Endodermal cell (in vitro differentiated cells): ENCODE measurements at regions not wholly inside any gene's neighbourhood (a gene's known extent, or its start where the extent isn't known, plus 50 kb on each side); places are given as distances from the start of the nearest gene placed in this dataset.

ENCODE experiments used
- DNase-seq: peaks from one replicate; pipeline ENCODE4 v3.0.0-alpha.2; 2017
- H3K27ac ChIP-seq: 2 replicates; pipeline ENCODE4 v1.5.1; 2013; ENCODE audit warnings: mild to moderate bottlenecking, low read depth, low read length, moderate library complexity
- H3K27me3 ChIP-seq: 2 replicates; pipeline ENCODE4 v1.6.1; 2013; ENCODE audit warnings: mild to moderate bottlenecking, low read length, moderate library complexity; ENCODE audit not compliant: insufficient read depth, control insufficient read depth, poor library complexity, severe bottlenecking
- H3K36me3 ChIP-seq: 2 replicates; pipeline ENCODE4 v1.7.0; 2013; ENCODE audit warnings: mild to moderate bottlenecking, low read length, moderate library complexity; ENCODE audit not compliant: control insufficient read depth, insufficient read depth
- H3K4me1 ChIP-seq: one replicate; pipeline ENCODE4 v1.7.0; 2013; ENCODE audit warnings: low read length; ENCODE audit not compliant: control insufficient read depth, insufficient read depth
- H3K4me3 ChIP-seq: 2 replicates; pipeline ENCODE4 v1.5.1; 2013; ENCODE audit warnings: mild to moderate bottlenecking, low read length, moderate library complexity
- H3K9ac ChIP-seq: 2 replicates; pipeline ENCODE4 v1.6.1; 2013; ENCODE audit warnings: mild to moderate bottlenecking, low read length, moderate library complexity; ENCODE audit not compliant: poor library complexity, severe bottlenecking; ENCODE audit errors: extremely low read depth
- H3K9me3 ChIP-seq: 2 replicates; pipeline ENCODE4 v1.6.1; 2013; ENCODE audit warnings: mild to moderate bottlenecking, low read length, moderate library complexity; ENCODE audit not compliant: control insufficient read depth
- H3K27ac Mint-ChIP-seq: 2 replicates; pipeline ENCODE4 v1.8.0; 2020; ENCODE audit warnings: mixed read lengths
- H3K27me3 Mint-ChIP-seq: 2 replicates; pipeline ENCODE4 v1.8.0; 2021; ENCODE audit warnings: mild to moderate bottlenecking, mixed read lengths; ENCODE audit not compliant: insufficient read depth
- H3K36me3 Mint-ChIP-seq: 2 replicates; pipeline ENCODE4 v1.8.0; 2020; ENCODE audit warnings: low read depth, mixed read lengths
- H3K4me1 Mint-ChIP-seq: 2 replicates; pipeline ENCODE4 v1.8.0; 2020; ENCODE audit warnings: mixed read lengths
- H3K4me3 Mint-ChIP-seq: 2 replicates; pipeline ENCODE4 v1.8.0; 2020; ENCODE audit warnings: mild to moderate bottlenecking, moderate library complexity, mixed read lengths
- H3K9me3 Mint-ChIP-seq: 2 replicates; pipeline ENCODE4 v1.8.0; 2020; ENCODE audit warnings: mild to moderate bottlenecking, mixed read lengths
- WGBS, 2 experiments: methylation state at CpG; one replicate each; pipeline versions ENCODE4 v1.1.5 to v1.1.7; 2013; ENCODE audit warnings: missing lambda C conversion rate in 2 of 2, mixed read lengths in 1 of 2; ENCODE audit not compliant: insufficient coverage in 1 of 2, insufficient read length in 1 of 2; 5-methylcytosine and 5-hydroxymethylcytosine counted together
- TF ChIP-seq, protein P1 (sequence below): fragments of 200-600 bp; sonication (generic); conservative IDR thresholded peaks from 2 replicates; pipeline ENCODE4 v1.5.0; 2021; ENCODE audit warnings: antibody characterized with exemption, mild to moderate bottlenecking

- Histone ChIP-seq H3K27me3 (no peaks in the 10 kb centered on the region), H3K9me3 (no peaks in the 10 kb centered on the region), H3K9ac (no peak overlapping the region), H3K36me3 (no peaks in the 10 kb centered on the region), H3K27ac (no peak overlapping the region), H3K4me3 (no peak overlapping the region), H3K4me1 (no peaks in the 10 kb centered on the region)
- H3K36me3 Mint-ChIP-seq: no peaks in the 10 kb centered on the region
- H3K4me3 Mint-ChIP-seq: no peak overlapping the region
- H3K27me3 Mint-ChIP-seq: no peaks in the 10 kb centered on the region
- H3K27ac Mint-ChIP-seq: no peak overlapping the region
- no peak for DNase-seq
- H3K9me3 Mint-ChIP-seq: no peaks in the 10 kb centered on the region
- peaks cover 12% of the 10 kb centered on the region for H3K4me1 Mint-ChIP-seq
- TF ChIP-seq, protein P1, sequence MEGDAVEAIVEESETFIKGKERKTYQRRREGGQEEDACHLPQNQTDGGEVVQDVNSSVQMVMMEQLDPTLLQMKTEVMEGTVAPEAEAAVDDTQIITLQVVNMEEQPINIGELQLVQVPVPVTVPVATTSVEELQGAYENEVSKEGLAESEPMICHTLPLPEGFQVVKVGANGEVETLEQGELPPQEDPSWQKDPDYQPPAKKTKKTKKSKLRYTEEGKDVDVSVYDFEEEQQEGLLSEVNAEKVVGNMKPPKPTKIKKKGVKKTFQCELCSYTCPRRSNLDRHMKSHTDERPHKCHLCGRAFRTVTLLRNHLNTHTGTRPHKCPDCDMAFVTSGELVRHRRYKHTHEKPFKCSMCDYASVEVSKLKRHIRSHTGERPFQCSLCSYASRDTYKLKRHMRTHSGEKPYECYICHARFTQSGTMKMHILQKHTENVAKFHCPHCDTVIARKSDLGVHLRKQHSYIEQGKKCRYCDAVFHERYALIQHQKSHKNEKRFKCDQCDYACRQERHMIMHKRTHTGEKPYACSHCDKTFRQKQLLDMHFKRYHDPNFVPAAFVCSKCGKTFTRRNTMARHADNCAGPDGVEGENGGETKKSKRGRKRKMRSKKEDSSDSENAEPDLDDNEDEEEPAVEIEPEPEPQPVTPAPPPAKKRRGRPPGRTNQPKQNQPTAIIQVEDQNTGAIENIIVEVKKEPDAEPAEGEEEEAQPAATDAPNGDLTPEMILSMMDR: no peak
- WGBS, 2 experiments: 96 to 98% methylated on average over 10 to 11 of the region's 11 CpGs
These were observed 95.7 kb upstream of the RPS6KA2 start for GRCh38 chr6:166722785-166723184.

GRCh38 chr6:166721576-166721975, 94.5 kb upstream of the RPS6KA2 start:
- Histone ChIP-seq H3K9me3 (no peaks in the 10 kb centered on the region), H3K9ac (no peak overlapping the region), H3K4me3 (no peak overlapping the region), H3K4me1 (no peaks in the 10 kb centered on the region), H3K36me3 (no peaks in the 10 kb centered on the region), H3K27me3 (no peaks in the 10 kb centered on the region), H3K27ac (no peak overlapping the region)
- H3K27ac Mint-ChIP-seq: no peak overlapping the region
- H3K9me3 Mint-ChIP-seq: no peaks in the 10 kb centered on the region
- no peaks in the 10 kb centered on the region for H3K27me3 Mint-ChIP-seq
- peak; percentile 46 for DNase-seq
- no peaks in the 10 kb centered on the region for H3K36me3 Mint-ChIP-seq
- TF ChIP-seq, protein P1: no peak
- no peak overlapping the region for H3K4me3 Mint-ChIP-seq
- WGBS, 2 experiments: 90 to 94% methylated on average over 7 to 17 of the region's 17 CpGs
- peaks cover 12% of the 10 kb centered on the region for H3K4me1 Mint-ChIP-seq

- Histone ChIP-seq H3K36me3 (no peaks in the 10 kb centered on the region), H3K27ac (no peak overlapping the region), H3K27me3 (no peaks in the 10 kb centered on the region), H3K9me3 (no peaks in the 10 kb centered on the region), H3K4me1 (no peaks in the 10 kb centered on the region), H3K9ac (no peak overlapping the region), H3K4me3 (no peak overlapping the region)
- Mint-ChIP-seq H3K27me3 (no peaks in the 10 kb centered on the region), H3K36me3 (no peaks in the 10 kb centered on the region), H3K4me1 (peaks cover 9% of the 10 kb centered on the region), H3K27ac (no peak overlapping the region), H3K4me3 (no peak overlapping the region), H3K9me3 (no peaks in the 10 kb centered on the region)
- WGBS, 2 experiments: 92 to 94% methylated on average over 5 to 7 of the region's 7 CpGs
- TF ChIP-seq, protein P1: no peak
- DNase-seq: peak; percentile 47
These were observed 93.8 kb upstream of the RPS6KA2 start for GRCh38 chr6:166720856-166721255.
